Fibroblast of pulmonary artery (primary cell): ENCODE measurements at regions not wholly inside any gene's neighbourhood (a gene's known extent, or its start where the extent isn't known, plus 50 kb on each side); places are given as distances from the start of the nearest gene placed in this dataset.

Experiments
- DNase-seq: peaks from one replicate; pipeline ENCODE4 v3.0.0-alpha.2; 2010; ENCODE audit warnings: low read depth
- H3K4me3 ChIP-seq: replicated peaks from 2 replicates; pipeline ENCODE4 v1.5.1; 2011; ENCODE audit warnings: low read depth, mild to moderate bottlenecking, control low read depth, low read length, moderate library complexity
- TF ChIP-seq, protein P1 (sequence below): IDR thresholded peaks from 2 replicates; pipeline ENCODE4 v1.5.1; 2011; ENCODE audit warnings: mild to moderate bottlenecking, control low read depth, low read length, inconsistent platforms; ENCODE audit errors: missing control alignments

DNA sequence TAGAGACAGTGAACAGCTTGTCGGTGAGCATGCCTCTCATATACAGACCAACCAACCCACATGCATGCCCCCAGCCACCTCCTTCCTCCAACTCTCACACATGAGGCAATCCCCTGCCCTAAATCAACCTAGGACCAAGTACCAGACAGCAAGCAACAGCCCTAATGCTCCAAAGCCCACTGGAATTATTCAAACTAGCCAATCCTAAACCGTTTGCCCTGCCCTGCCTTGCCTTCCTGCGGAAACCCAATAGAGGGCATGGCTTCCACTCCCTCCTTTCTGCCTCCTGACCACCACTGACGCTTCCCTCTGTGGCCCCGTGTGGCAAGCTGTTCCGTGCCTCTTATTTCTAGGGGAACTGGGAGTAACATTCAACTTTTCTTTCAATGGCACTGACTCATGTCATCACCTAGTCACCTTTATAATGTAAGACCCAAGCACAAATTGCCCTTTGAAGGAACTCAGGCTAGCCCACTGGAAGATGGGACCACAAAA is 129.3 kb upstream of the GJB5 start:
- TF ChIP-seq, protein P1, sequence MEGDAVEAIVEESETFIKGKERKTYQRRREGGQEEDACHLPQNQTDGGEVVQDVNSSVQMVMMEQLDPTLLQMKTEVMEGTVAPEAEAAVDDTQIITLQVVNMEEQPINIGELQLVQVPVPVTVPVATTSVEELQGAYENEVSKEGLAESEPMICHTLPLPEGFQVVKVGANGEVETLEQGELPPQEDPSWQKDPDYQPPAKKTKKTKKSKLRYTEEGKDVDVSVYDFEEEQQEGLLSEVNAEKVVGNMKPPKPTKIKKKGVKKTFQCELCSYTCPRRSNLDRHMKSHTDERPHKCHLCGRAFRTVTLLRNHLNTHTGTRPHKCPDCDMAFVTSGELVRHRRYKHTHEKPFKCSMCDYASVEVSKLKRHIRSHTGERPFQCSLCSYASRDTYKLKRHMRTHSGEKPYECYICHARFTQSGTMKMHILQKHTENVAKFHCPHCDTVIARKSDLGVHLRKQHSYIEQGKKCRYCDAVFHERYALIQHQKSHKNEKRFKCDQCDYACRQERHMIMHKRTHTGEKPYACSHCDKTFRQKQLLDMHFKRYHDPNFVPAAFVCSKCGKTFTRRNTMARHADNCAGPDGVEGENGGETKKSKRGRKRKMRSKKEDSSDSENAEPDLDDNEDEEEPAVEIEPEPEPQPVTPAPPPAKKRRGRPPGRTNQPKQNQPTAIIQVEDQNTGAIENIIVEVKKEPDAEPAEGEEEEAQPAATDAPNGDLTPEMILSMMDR = no peak
- DNase-seq = no peak

DNA sequence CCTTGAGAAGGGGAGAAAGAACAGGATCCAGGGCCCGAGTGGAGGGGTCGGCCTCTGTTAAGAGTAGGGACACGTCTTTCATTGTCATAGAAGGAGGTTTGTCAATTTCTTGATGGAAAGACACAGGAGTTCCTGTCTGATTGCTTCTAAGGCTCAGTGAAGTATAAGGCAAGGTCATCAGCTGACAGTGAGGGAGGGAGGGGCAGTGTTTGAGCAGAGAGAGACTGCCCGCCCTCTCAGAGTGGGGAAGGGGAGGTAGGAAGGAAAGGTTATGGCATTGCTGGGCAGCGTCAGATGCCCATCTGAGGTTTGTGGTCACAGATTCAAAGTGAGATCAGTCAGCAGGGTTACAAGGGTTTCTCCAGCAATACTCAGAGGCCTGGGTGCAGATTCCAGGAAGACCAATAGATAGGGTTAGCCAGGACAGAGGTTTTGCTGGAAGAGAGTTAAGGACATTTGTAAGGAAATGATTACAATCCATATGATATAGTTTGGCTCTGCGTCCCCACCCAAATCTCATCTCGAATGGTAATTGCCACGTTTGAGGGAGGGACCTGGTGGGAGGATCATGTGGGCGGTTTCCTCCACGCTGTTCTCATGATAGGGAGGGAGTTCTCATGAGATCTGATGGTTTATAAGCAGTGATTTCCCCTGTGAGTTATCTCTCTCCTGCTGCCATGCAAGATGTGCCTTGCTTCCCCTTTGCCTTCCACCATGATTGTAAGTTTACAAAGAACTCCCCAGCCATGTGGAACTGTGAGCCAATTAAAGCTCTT is 127.2 kb upstream of the GJB5 start:
- DNase-seq = no peak
- TF ChIP-seq, protein P1 = no peak
- H3K4me3 ChIP-seq = no peak overlapping the region

More for the DNA sequence above, 129.3 kb upstream of the GJB5 start:
- H3K4me3 ChIP-seq = no peak overlapping the region

DNA sequence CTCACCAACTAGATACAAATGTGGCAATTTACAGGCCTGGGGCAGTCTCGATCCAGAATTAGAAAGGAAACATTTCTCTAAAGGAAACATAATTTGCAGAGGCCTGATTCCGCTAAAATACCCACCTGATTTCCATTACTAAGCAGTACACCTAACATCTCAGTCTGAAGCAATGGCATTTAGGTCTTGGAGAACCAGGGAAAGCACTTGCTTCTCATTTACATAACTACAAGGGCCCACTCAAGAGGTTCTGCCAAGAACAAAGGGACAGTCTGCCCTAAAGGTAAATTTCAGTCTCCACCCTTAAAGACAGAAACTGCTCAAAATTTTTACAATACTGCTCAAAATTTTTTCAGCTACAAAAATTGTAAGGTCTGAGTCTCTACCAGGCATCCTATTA is 123.7 kb upstream of the GJB5 start:
- no peak for DNase-seq
- TF ChIP-seq, protein P1 = no peak

DNA sequence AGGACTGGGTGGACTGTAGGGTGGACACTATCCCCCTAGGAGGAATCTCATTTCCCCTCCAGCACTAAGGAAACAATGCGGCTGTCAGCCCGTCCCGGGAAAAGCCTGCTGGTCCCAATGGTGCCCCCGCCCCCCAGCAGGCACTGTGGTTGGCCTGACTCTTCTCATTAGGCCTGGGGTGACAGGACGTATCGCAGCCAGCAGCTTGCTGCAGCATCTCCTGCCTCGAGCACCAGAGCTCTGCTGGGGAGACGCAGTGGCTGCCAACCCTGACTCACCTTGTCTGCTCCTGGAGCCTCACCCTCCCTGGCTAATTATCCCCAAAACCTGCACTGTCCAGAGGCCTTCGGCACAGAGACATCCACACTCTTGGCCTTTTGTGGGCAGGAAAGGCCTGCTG is 115.1 kb upstream of the GJB5 start:
- TF ChIP-seq, protein P1 = no peak
- DNase-seq = no peak
- no peak overlapping the region for H3K4me3 ChIP-seq

More for the DNA sequence above, 123.7 kb upstream of the GJB5 start:
- no peak overlapping the region for H3K4me3 ChIP-seq

DNA sequence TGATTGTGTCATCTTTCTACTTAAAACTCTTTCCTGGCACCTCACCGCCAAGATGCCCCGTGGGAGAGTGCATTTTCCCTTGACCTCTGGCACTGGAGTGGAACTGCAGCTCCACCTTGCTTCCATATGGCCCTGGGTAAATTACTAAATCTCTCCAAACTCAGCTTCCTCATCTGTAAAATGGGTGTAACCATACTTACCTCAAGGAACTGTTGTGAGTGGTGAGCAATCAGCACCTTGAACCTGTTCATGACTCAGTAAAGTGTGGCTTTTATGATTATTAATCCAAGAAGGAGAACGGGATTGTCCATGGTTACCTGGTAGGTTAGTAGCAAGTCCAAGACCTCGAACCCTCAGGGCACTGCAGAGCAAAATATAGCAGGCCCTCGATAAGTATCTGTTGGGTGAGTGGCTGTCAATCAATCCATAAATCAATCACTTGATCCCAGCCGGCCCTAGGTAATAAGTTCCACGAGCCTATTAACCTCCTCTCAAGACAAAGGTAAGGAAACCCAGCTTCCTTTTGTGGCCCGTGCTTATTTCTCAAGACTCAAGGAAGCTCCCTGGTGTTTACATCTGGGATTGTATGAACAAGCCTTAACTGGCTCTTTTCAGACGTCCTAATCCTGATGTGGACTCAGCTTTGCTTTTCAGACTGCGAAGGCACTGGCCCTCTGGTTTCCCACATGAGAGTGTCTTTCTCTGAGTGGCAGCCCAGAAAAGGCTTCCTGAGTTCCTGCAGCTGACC is 114.0 kb upstream of the GJB5 start:
- no peak overlapping the region for H3K4me3 ChIP-seq
- no peak for DNase-seq
- TF ChIP-seq, protein P1 = no peak

DNA sequence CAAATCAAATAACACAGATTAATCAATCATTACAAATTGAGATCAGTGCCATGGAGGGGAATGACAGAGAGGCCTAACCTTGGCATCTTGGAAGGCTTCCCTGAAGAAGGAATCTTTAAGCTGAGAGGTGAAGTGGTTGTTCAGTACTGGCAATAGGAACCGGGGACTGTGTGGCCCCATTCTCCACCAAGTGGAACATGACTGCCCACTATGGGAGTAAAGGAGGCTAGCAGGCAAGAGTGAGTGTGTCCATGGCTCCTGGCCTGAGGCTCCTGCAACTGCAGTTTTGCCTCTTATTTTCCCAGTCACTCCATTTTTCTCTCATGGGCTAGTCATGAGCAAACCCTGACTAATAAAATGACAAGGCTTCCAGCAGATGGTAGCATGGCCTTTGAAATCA is 112.2 kb upstream of the GJB5 start:
- H3K4me3 ChIP-seq = no peak overlapping the region
- DNase-seq = no peak
- TF ChIP-seq, protein P1 = no peak
